SK-N-MC (cell line): ENCODE measurements at regions not wholly inside any gene's neighbourhood (a gene's known extent, or its start where the extent isn't known, plus 50 kb on each side); places are given as distances from the start of the nearest gene placed in this dataset.

ENCODE experiments used
- EZH2 ChIP-seq: fragments of 200-600 bp; sonication (generic); IDR thresholded peaks from one replicate; pipeline ENCODE4 v1.6.1; 2017; ENCODE audit warnings: antibody characterized with exemption
- FOXP2 ChIP-seq: optimal IDR thresholded peaks from 2 replicates; pipeline ENCODE3; 2011; ENCODE audit warnings: mild to moderate bottlenecking, moderate library complexity; ENCODE audit not compliant: insufficient read depth; ENCODE audit errors: extremely low read length, control extremely low read depth
- POLR2AphosphoS5 ChIP-seq: IDR thresholded peaks from 2 replicates; pipeline ENCODE4 v1.6.1; 2012; ENCODE audit warnings: mild to moderate bottlenecking, low read depth, low read length, borderline replicate concordance

DNA sequence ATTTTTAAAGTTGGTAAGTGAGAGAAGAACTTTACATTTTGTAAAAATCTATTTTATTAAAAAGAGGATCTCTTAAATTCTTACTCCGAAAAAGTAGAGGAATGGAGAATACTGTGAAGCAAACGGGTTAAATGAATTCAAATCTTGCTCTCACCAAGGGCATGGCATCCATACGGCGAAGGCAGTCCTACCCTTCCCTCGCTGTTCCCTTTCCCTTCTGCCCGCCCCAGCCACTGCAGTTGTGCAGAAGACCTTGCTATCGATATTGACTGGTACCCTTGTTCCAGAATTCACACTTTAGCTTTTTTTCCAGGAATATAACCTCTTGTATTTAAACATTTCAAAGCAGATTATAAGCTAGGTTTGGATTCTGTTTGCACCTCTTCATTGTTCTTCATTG, 239.5 kb downstream of the ZPLD1 start:
- no peak for TF ChIP-seq POLR2AphosphoS5
- TF ChIP-seq EZH2, result no peak
- TF ChIP-seq FOXP2, result no peak
